ENCODE measurements at regions not wholly inside any gene's neighbourhood (a gene's known extent, or its start where the extent isn't known, plus 50 kb on each side); places are given as distances from the start of the nearest gene placed in this dataset.
"Not testable (repeated sequence)": the region's sequence is repeated elsewhere in the genome, so short reads cannot be mapped to it uniquely, and the experiment has no call there.

- H3K4me3 ChIP-seq (ENCODE audit: low read length) = no peak overlapping the region
- no peak for DNase-seq (ENCODE audit: low read depth)
- TF ChIP-seq CTCF (conservative IDR thresholded peaks at IDR 0.05; ENCODE audit: low read depth, low read length) = no peak
These were observed 174.0 kb upstream of the WSCD1 start for GRCh38 chr17:5896215-5896614.

GRCh38 chr17:5897275-5897911 lies 172.8 kb upstream of the WSCD1 start:
- no peak for TF ChIP-seq CTCF (conservative IDR thresholded peaks at IDR 0.05; ENCODE audit: low read depth, low read length)
- no peak for DNase-seq (ENCODE audit: low read depth)
- H3K4me3 ChIP-seq (ENCODE audit: low read length) = no peak overlapping the region

- not testable (repeated sequence) for DNase-seq (ENCODE audit: low read depth); H3K4me3 ChIP-seq (ENCODE audit: low read length)
These were observed 172.2 kb upstream of the WSCD1 start for GRCh38 chr17:5897981-5898380.

DNA sequence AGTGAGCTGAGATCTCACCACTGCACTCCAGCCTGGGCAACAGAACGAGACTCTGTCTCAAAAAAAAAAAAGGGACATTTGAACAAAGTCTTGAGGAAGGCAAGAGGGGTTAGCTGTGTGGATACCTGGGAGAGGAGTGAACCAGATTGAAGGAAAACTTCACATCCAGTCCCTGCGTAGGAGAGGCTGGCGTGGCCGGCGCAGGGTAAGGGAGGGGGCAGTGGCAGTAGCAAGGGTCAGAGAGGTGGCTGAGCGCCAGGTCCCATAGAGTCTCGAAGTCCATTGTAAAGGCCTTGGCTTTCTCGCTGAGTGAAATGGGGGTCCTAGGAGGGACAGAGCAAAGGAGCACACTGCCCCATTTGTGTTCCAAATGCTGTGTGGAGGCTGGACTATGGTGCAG lies 171.8 kb upstream of the WSCD1 start:
- DNase-seq (ENCODE audit: low read depth) = no peak
- H3K4me3 ChIP-seq (ENCODE audit: low read length) = no peak overlapping the region
- TF ChIP-seq CTCF (conservative IDR thresholded peaks at IDR 0.05; ENCODE audit: low read depth, low read length) = no peak

- no peak for TF ChIP-seq CTCF (conservative IDR thresholded peaks at IDR 0.05; ENCODE audit: low read depth, low read length)
- no peak for DNase-seq (ENCODE audit: low read depth)
- H3K4me3 ChIP-seq (ENCODE audit: low read length) = no peak overlapping the region
These were observed 170.5 kb upstream of the WSCD1 start for GRCh38 chr17:5899496-5900195.

GRCh38 chr17:5901731-5902130 lies 168.4 kb upstream of the WSCD1 start:
- TF ChIP-seq CTCF (conservative IDR thresholded peaks at IDR 0.05; ENCODE audit: low read depth, low read length) = no peak
- no peak for DNase-seq (ENCODE audit: low read depth)
- no peak overlapping the region for H3K4me3 ChIP-seq (ENCODE audit: low read length)

DNA sequence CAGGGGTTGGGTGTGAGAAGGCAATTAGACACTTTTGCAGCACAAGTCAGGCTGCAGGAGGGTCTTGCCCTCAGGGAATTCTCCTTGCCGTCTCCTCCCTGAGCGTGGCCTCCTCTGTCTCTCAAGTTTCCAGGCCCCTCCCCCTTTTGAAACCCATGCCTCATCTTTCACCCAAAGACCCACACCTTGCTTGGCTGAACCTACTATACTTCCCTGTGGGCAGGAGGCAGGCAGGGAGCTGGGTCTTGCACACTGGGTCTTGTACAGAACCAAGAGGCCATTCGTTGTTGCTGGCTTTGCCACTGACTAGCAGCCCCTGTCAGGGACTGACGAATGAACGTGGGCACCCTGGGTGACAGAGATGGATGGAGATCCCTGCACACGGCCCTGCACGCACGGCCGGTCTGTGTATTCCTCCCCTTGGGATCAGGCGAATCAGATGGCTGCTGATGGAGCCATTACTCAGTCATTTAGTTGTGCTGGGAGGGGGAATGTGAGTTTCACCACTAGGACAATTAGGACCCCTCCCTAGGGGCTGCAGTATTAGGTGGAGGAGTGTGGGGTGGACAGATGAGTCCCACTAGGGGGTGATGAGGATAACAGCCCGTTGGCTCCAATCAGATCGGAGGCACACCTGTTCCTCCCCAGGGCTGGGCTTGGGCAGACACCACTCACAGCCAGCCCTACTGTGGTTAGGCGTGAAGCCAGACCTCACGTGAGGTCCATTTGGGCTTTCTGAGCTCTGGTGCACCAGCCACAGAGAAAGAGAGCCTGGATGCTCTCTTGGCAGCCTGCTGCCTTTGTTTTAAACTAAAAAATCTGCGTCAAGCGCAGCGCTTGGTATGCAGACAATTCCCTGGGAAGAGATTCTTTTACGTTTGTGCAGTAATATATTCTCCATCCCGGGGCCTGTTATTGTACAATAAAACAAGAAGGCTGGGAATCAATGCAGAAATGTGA lies 167.7 kb upstream of the WSCD1 start:
- TF ChIP-seq CTCF (conservative IDR thresholded peaks at IDR 0.05; ENCODE audit: low read depth, low read length) = no peak
- DNase-seq (ENCODE audit: low read depth) = no peak
- no peak overlapping the region for H3K4me3 ChIP-seq (ENCODE audit: low read length)

All from retinal pigment epithelial cell (primary cell).